ENCODE measurements at regions not wholly inside any gene's neighbourhood (a gene's known extent, or its start where the extent isn't known, plus 50 kb on each side); places are given as distances from the start of the nearest gene placed in this dataset.

DNA sequence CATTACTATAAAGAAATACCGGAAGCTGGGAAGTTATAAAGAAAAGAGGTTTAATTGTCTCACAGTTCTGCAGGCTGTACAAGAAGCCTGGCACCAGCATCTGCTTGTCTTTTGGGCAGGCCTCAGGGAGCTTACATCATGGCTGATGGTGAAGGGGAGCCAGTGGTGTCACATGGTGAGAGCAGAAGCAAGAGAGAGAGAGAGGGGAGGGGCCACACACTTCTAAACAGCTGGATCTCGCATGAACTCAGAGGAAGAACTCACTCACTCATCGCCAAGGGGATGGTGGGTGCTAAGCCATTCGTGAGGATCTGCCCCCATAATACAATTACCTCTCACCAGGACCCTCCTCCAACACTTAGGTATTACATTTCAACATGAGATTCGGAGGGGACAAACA lies 51.8 kb upstream of the ANKRD34C start:
- WGBS, 2 donors (ENCODE audit: extremely low coverage in 2 of 2, insufficient read length in 2 of 2, insufficient replicate concordance in 1 of 2), result no CpG with 5 or more reads among the region's 5 CpGs

GRCh38 chr15:79222808-79223207 lies 59.7 kb upstream of the ANKRD34C start:
- H3K27me3 ChIP-seq (ENCODE audit: control insufficient read depth in 3 of 3, insufficient read depth in 3 of 3, low read depth in 1 of 3, low read length in 3 of 3), result peaks cover 0 to 6% (median 0%) of the 10 kb centered on the region in 3 experiments
- peaks cover 0 to 4% of the 10 kb centered on the region in 2 donors for H3K4me1 ChIP-seq (ENCODE audit: control insufficient read depth in 2 of 2, insufficient read depth in 1 of 2, low read depth in 1 of 2, low read length in 2 of 2)
- DNase-seq (ENCODE audit: low spot score), result no peak
- no peak overlapping the region for H3K4me2 ChIP-seq (ENCODE audit: insufficient read depth, low read length, poor library complexity, severe bottlenecking)
- no peak overlapping the region for H3K4me3 ChIP-seq (ENCODE audit: low read length in 2 of 2)
- H3K9me3 ChIP-seq (replicated peaks in 1 of 2; ENCODE audit: control insufficient read depth in 2 of 2, insufficient read depth in 1 of 2, low read depth in 1 of 2, low read length in 2 of 2), result peaks cover 0 to 4% of the 10 kb centered on the region in 2 donors
- H3K36me3 ChIP-seq (replicated peaks in 1 of 2; ENCODE audit: control insufficient read depth in 2 of 2, insufficient read depth in 2 of 2, low read length in 2 of 2), result no peaks in the 10 kb centered on the region
- no CpG with 5 or more reads among the region's 2 CpGs for WGBS, 2 donors (ENCODE audit: extremely low coverage in 2 of 2, insufficient read length in 2 of 2, insufficient replicate concordance in 1 of 2)
- H2BK5ac ChIP-seq (ENCODE audit: low read length), result no peak overlapping the region
- no peak overlapping the region for H2BK15ac ChIP-seq (ENCODE audit: low read length)
- no peak overlapping the region for H3K27ac ChIP-seq (replicated peaks; ENCODE audit: low read length)
- no peak overlapping the region for H4K8ac ChIP-seq (ENCODE audit: low read depth, low read length)
- H2BK120ac ChIP-seq (ENCODE audit: low read depth, low read length), result no peak overlapping the region
- no peak overlapping the region for H4K91ac ChIP-seq (ENCODE audit: low read depth, low read length, poor library complexity)
- H3K9ac ChIP-seq (ENCODE audit: low read depth, low read length, poor library complexity), result no peak overlapping the region
- H3K18ac ChIP-seq (ENCODE audit: low read length), result peak overlapping the region; percentile 45
- H2BK12ac ChIP-seq (ENCODE audit: low read length), result no peak overlapping the region
- H2AFZ ChIP-seq (ENCODE audit: low read length), result no peak overlapping the region
- H3K14ac ChIP-seq (ENCODE audit: low read length), result no peak overlapping the region
- no peak overlapping the region for H2AK5ac ChIP-seq (ENCODE audit: low read depth, low read length)
- H3K79me1 ChIP-seq (ENCODE audit: low read depth, low read length), result no peaks in the 10 kb centered on the region
- H3K4ac ChIP-seq (ENCODE audit: low read length), result no peak overlapping the region
- H3K23ac ChIP-seq (ENCODE audit: low read depth, low read length, poor library complexity), result no peak overlapping the region

More for the DNA sequence above, 51.8 kb upstream of the ANKRD34C start:
- H3K4me2 ChIP-seq (ENCODE audit: insufficient read depth, low read length, poor library complexity, severe bottlenecking), result no peak overlapping the region
- H3K23ac ChIP-seq (ENCODE audit: low read depth, low read length, poor library complexity), result no peak overlapping the region
- H3K14ac ChIP-seq (ENCODE audit: low read length), result no peak overlapping the region
- no peak overlapping the region for H3K27ac ChIP-seq (replicated peaks; ENCODE audit: low read length)
- H3K9me3 ChIP-seq (replicated peaks in 1 of 2; ENCODE audit: control insufficient read depth in 2 of 2, insufficient read depth in 1 of 2, low read depth in 1 of 2, low read length in 2 of 2), result peaks cover 0 to 6% of the 10 kb centered on the region in 2 donors
- no peak overlapping the region for H3K4me3 ChIP-seq (ENCODE audit: low read length in 2 of 2)
- no peak overlapping the region for H2AFZ ChIP-seq (ENCODE audit: low read length)
- no peak overlapping the region for H3K4ac ChIP-seq (ENCODE audit: low read length)
- H3K9ac ChIP-seq (ENCODE audit: low read depth, low read length, poor library complexity), result no peak overlapping the region
- H2BK15ac ChIP-seq (ENCODE audit: low read length), result no peak overlapping the region
- no peak overlapping the region for H2BK5ac ChIP-seq (ENCODE audit: low read length)
- no peak overlapping the region for H2BK12ac ChIP-seq (ENCODE audit: low read length)
- no peak overlapping the region for H2AK5ac ChIP-seq (ENCODE audit: low read depth, low read length)
- no peaks in the 10 kb centered on the region for H3K27me3 ChIP-seq (ENCODE audit: control insufficient read depth in 3 of 3, insufficient read depth in 3 of 3, low read depth in 1 of 3, low read length in 3 of 3)
- H4K8ac ChIP-seq (ENCODE audit: low read depth, low read length), result no peak overlapping the region
- H3K79me1 ChIP-seq (ENCODE audit: low read depth, low read length), result no peaks in the 10 kb centered on the region
- DNase-seq (ENCODE audit: low spot score), result no peak
- no peak overlapping the region for H4K91ac ChIP-seq (ENCODE audit: low read depth, low read length, poor library complexity)
- no peaks in the 10 kb centered on the region for H3K4me1 ChIP-seq (ENCODE audit: control insufficient read depth in 2 of 2, insufficient read depth in 1 of 2, low read depth in 1 of 2, low read length in 2 of 2)
- no peaks in the 10 kb centered on the region for H3K36me3 ChIP-seq (replicated peaks in 1 of 2; ENCODE audit: control insufficient read depth in 2 of 2, insufficient read depth in 2 of 2, low read length in 2 of 2)
- H2BK120ac ChIP-seq (ENCODE audit: low read depth, low read length), result no peak overlapping the region
- no peak overlapping the region for H3K18ac ChIP-seq (ENCODE audit: low read length)

DNA sequence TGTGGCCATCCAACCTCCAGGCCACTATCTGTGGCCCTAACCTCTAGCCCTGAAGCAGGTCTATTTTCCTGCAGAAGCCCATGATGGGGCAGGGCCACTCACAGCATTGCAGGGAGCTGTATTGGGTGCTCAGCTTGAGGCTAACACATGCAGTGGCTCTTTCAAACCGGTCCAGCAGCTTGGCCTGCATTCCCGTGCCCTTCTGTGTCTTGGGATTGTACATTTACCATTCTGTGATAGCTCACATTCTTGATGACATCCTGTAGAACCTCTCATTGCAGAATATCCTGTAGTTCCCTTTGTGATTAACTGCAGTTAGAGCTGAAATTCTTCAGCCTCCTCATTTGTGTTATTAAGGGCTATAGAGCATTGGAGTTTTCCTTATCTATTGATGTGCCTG lies 60.8 kb upstream of the ANKRD34C start:
- H4K91ac ChIP-seq (ENCODE audit: low read depth, low read length, poor library complexity), result no peak overlapping the region
- H3K27ac ChIP-seq (replicated peaks; ENCODE audit: low read length), result no peak overlapping the region
- no peak for DNase-seq (ENCODE audit: low spot score)
- H4K8ac ChIP-seq (ENCODE audit: low read depth, low read length), result no peak overlapping the region
- no peak overlapping the region for H3K9ac ChIP-seq (ENCODE audit: low read depth, low read length, poor library complexity)
- H2BK12ac ChIP-seq (ENCODE audit: low read length), result no peak overlapping the region
- no peak overlapping the region for H2AK5ac ChIP-seq (ENCODE audit: low read depth, low read length)
- H3K23ac ChIP-seq (ENCODE audit: low read depth, low read length, poor library complexity), result no peak overlapping the region
- no peak overlapping the region for H2BK5ac ChIP-seq (ENCODE audit: low read length)
- peaks cover 0 to 4% of the 10 kb centered on the region in 2 donors for H3K4me1 ChIP-seq (ENCODE audit: control insufficient read depth in 2 of 2, insufficient read depth in 1 of 2, low read depth in 1 of 2, low read length in 2 of 2)
- H3K27me3 ChIP-seq (ENCODE audit: control insufficient read depth in 3 of 3, insufficient read depth in 3 of 3, low read depth in 1 of 3, low read length in 3 of 3), result peaks cover 0 to 10% (median 0%) of the 10 kb centered on the region in 3 experiments
- H3K79me1 ChIP-seq (ENCODE audit: low read depth, low read length), result no peaks in the 10 kb centered on the region
- H2BK120ac ChIP-seq (ENCODE audit: low read depth, low read length), result no peak overlapping the region
- H3K14ac ChIP-seq (ENCODE audit: low read length), result no peak overlapping the region
- WGBS, 2 donors (ENCODE audit: extremely low coverage in 2 of 2, insufficient read length in 2 of 2, insufficient replicate concordance in 1 of 2), result no CpG with 5 or more reads among the region's 2 CpGs
- no peak overlapping the region for H3K4me3 ChIP-seq (ENCODE audit: low read length in 2 of 2)
- no peak overlapping the region for H2AFZ ChIP-seq (ENCODE audit: low read length)
- no peak overlapping the region for H3K18ac ChIP-seq (ENCODE audit: low read length)
- no peak overlapping the region for H2BK15ac ChIP-seq (ENCODE audit: low read length)
- H3K4ac ChIP-seq (ENCODE audit: low read length), result no peak overlapping the region
- no peaks in the 10 kb centered on the region for H3K36me3 ChIP-seq (replicated peaks in 1 of 2; ENCODE audit: control insufficient read depth in 2 of 2, insufficient read depth in 2 of 2, low read length in 2 of 2)
- peaks cover 0 to 3% of the 10 kb centered on the region in 2 donors for H3K9me3 ChIP-seq (replicated peaks in 1 of 2; ENCODE audit: control insufficient read depth in 2 of 2, insufficient read depth in 1 of 2, low read depth in 1 of 2, low read length in 2 of 2)
- no peak overlapping the region for H3K4me2 ChIP-seq (ENCODE audit: insufficient read depth, low read length, poor library complexity, severe bottlenecking)

DNA sequence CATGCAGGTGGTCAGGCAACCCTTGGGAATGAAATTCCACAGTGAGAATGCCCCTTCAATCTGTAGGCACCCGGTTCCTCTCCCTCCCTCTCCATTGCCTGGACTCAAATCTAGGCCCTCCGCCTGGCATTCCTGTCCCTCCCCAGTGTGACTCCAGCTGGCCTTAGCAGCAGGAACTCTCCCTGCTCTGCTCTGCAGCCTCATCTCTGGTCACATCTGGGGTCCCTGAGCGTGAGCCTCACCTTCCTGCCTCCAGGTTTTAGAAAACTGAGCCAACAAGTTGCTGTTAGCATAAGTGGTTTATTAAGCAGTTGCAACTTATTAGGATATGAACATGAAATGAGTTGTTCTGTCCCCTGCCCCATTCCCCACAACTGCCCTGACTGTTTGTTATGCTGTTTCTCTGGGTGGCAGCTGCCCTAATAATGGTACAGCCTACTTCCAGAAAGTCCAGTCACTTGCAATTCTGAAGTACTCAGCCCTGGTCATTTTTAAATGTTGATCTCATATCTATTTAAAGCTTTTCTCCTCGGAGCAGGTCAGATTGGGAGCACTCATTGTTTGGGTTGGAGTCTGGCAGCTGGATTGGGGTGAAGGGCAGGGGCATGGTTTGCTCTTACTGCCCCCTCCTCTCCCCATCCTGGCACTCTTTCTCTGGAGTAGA lies 63.0 kb upstream of the ANKRD34C start:
- Histone ChIP-seq H3K23ac (ENCODE audit: low read depth, low read length, poor library complexity) (no peak overlapping the region), H3K79me1 (ENCODE audit: low read depth, low read length) (no peaks in the 10 kb centered on the region), H3K4me1 (ENCODE audit: control insufficient read depth in 2 of 2, insufficient read depth in 1 of 2, low read depth in 1 of 2, low read length in 2 of 2) (peaks cover 0 to 4% of the 10 kb centered on the region in 2 donors), H3K4ac (ENCODE audit: low read length) (no peak overlapping the region), H3K27me3 (ENCODE audit: control insufficient read depth in 3 of 3, insufficient read depth in 3 of 3, low read depth in 1 of 3, low read length in 3 of 3) (peaks cover 0 to 10% (median 0%) of the 10 kb centered on the region in 3 experiments), H4K91ac (ENCODE audit: low read depth, low read length, poor library complexity) (no peak overlapping the region), H2BK120ac (ENCODE audit: low read depth, low read length) (no peak overlapping the region), H3K27ac (replicated peaks; ENCODE audit: low read length) (no peak overlapping the region), H2BK15ac (ENCODE audit: low read length) (no peak overlapping the region), H3K14ac (ENCODE audit: low read length) (peak overlapping the region; percentile 25), H3K36me3 (replicated peaks in 1 of 2; ENCODE audit: control insufficient read depth in 2 of 2, insufficient read depth in 2 of 2, low read length in 2 of 2) (no peaks in the 10 kb centered on the region), H2BK5ac (ENCODE audit: low read length) (no peak overlapping the region), H3K18ac (ENCODE audit: low read length) (no peak overlapping the region), H3K9me3 (replicated peaks in 1 of 2; ENCODE audit: control insufficient read depth in 2 of 2, insufficient read depth in 1 of 2, low read depth in 1 of 2, low read length in 2 of 2) (peaks cover 0 to 3% of the 10 kb centered on the region in 2 donors), H2AK5ac (ENCODE audit: low read depth, low read length) (no peak overlapping the region), H4K8ac (ENCODE audit: low read depth, low read length) (no peak overlapping the region), H3K9ac (ENCODE audit: low read depth, low read length, poor library complexity) (no peak overlapping the region), H3K4me3 (ENCODE audit: low read length in 2 of 2) (no peak overlapping the region), H2BK12ac (ENCODE audit: low read length) (no peak overlapping the region), H3K4me2 (ENCODE audit: insufficient read depth, low read length, poor library complexity, severe bottlenecking) (no peak overlapping the region), H2AFZ (ENCODE audit: low read length) (no peak overlapping the region)
- no peak for DNase-seq (ENCODE audit: low spot score)
- WGBS, 2 donors (ENCODE audit: extremely low coverage in 2 of 2, insufficient read length in 2 of 2, insufficient replicate concordance in 1 of 2), result no CpG with 5 or more reads among the region's 4 CpGs
